Hepatocyte (in vitro differentiated cells): ENCODE measurements at regions not wholly inside any gene's neighbourhood (a gene's known extent, or its start where the extent isn't known, plus 50 kb on each side); places are given as distances from the start of the nearest gene placed in this dataset.
A peak's percentile ranks its signal among the peaks of the same experiment; 100 is the strongest.

Source experiments
- DNase-seq: peaks from one replicate; pipeline ENCODE4 v3.0.0-alpha.2; 2016; ENCODE audit warnings: low spot score
- H2AFZ ChIP-seq: fragments of 200-600 bp; sonication (generic); 2 replicates; pipeline ENCODE4 v1.6.0; 2016; ENCODE audit warnings: antibody characterized with exemption, mild to moderate bottlenecking
- H3K27ac ChIP-seq: fragments of 200-600 bp; sonication (generic); 2 replicates; pipeline ENCODE4 v1.5.1; 2016; ENCODE audit warnings: mild to moderate bottlenecking
- H3K27me3 ChIP-seq: fragments of 200-600 bp; sonication (generic); 2 replicates; pipeline ENCODE4 v1.6.1; 2016
- H3K36me3 ChIP-seq: fragments of 200-600 bp; sonication (generic); replicated peaks from 2 replicates; pipeline ENCODE4 v1.5.1; 2016; ENCODE audit warnings: low read depth; ENCODE audit not compliant: insufficient read depth
- H3K4me1 ChIP-seq: fragments of 200-600 bp; sonication (generic); 2 replicates; pipeline ENCODE4 v1.5.1; 2016; ENCODE audit warnings: mild to moderate bottlenecking, moderate library complexity; ENCODE audit not compliant: insufficient read depth
- H3K4me2 ChIP-seq: fragments of 200-600 bp; sonication (generic); 2 replicates; pipeline ENCODE4 v1.6.0; 2016
- H3K4me3 ChIP-seq: fragments of 200-600 bp; sonication (generic); 2 replicates; pipeline ENCODE4 v1.5.1; 2016; ENCODE audit warnings: mild to moderate bottlenecking
- H3K79me2 ChIP-seq: fragments of 200-600 bp; sonication (generic); 2 replicates; pipeline ENCODE4 v1.6.0; 2017; ENCODE audit warnings: mild to moderate bottlenecking
- H3K9me2 ChIP-seq: fragments of 200-600 bp; sonication (generic); replicated peaks from 2 replicates; pipeline ENCODE4 v1.6.0; 2017; ENCODE audit warnings: mild to moderate bottlenecking; ENCODE audit not compliant: insufficient read depth
- H3K9me3 ChIP-seq: fragments of 200-600 bp; sonication (generic); 2 replicates; pipeline ENCODE4 v1.5.1; 2016; ENCODE audit warnings: low read depth, mild to moderate bottlenecking
- H4K20me1 ChIP-seq: fragments of 200-600 bp; sonication (generic); 2 replicates; pipeline ENCODE4 v1.6.0; 2016; ENCODE audit warnings: mild to moderate bottlenecking; ENCODE audit not compliant: insufficient read depth, poor library complexity, severe bottlenecking
- EZH2 ChIP-seq: fragments of 200-600 bp; sonication (generic); IDR thresholded peaks from 2 replicates; pipeline ENCODE4 v1.6.1; 2016; ENCODE audit warnings: antibody characterized with exemption, mild to moderate bottlenecking, borderline replicate concordance
- EZH2phosphoT487 ChIP-seq: fragments of 200-600 bp; sonication (generic); IDR thresholded peaks from one replicate; pipeline ENCODE4 v1.6.1; 2018; ENCODE audit warnings: antibody characterized with exemption, mild to moderate bottlenecking, low read depth, moderate library complexity; ENCODE audit not compliant: unreplicated experiment, severe bottlenecking
- WGBS: methylation state at CpG from one replicate; pipeline ENCODE4 v1.1.6; 2016; ENCODE audit warnings: low lambda C conversion rate; ENCODE audit errors: missing lambda C conversion rate; 5-methylcytosine and 5-hydroxymethylcytosine counted together
- TF ChIP-seq, protein P1 (sequence below): fragments of 200-600 bp; sonication (generic); IDR thresholded peaks from 2 replicates; pipeline ENCODE4 v1.5.1; 2016; ENCODE audit warnings: antibody characterized with exemption, mild to moderate bottlenecking; ENCODE audit not compliant: poor library complexity

DNA sequence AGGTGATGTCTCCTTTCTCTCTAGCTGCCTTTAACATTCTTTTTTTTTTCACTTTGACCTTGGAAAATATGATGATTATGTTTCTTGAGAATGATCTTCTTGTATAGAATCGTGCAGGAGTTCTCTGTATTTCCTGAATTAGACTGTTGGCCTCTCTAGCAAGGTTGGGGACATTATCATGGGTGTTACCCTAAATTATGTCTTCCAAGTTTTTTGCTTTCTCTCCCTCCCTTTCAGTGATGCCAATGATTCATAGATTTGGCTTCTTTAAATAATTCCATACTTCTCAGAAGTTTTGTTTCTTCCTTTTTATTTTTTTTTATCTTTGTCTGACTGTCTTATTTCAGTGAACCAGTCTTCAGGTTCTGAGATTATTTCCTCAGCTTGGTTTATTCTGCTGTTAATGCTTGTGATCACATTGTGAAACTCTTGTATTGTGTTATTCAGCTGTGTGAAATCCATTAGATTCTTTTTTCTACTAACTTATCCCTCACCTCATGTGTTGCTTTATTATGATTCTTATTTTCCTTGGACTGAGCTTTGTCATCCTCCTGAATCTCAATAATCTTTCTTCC is 268.4 kb upstream of the NRIP1 start:
- Histone ChIP-seq H3K27me3 (no peaks in the 10 kb centered on the region), H3K4me3 (no peak overlapping the region), H3K9me2 (no peaks in the 10 kb centered on the region), H3K4me1 (no peaks in the 10 kb centered on the region), H3K4me2 (no peak overlapping the region), H4K20me1 (no peaks in the 10 kb centered on the region), H3K9me3 (no peaks in the 10 kb centered on the region), H3K36me3 (no peaks in the 10 kb centered on the region), H3K27ac (no peak overlapping the region), H2AFZ (no peak overlapping the region), H3K79me2 (no peaks in the 10 kb centered on the region)
- TF ChIP-seq EZH2 (no peak), EZH2phosphoT487 (no peak)
- TF ChIP-seq, protein P1, sequence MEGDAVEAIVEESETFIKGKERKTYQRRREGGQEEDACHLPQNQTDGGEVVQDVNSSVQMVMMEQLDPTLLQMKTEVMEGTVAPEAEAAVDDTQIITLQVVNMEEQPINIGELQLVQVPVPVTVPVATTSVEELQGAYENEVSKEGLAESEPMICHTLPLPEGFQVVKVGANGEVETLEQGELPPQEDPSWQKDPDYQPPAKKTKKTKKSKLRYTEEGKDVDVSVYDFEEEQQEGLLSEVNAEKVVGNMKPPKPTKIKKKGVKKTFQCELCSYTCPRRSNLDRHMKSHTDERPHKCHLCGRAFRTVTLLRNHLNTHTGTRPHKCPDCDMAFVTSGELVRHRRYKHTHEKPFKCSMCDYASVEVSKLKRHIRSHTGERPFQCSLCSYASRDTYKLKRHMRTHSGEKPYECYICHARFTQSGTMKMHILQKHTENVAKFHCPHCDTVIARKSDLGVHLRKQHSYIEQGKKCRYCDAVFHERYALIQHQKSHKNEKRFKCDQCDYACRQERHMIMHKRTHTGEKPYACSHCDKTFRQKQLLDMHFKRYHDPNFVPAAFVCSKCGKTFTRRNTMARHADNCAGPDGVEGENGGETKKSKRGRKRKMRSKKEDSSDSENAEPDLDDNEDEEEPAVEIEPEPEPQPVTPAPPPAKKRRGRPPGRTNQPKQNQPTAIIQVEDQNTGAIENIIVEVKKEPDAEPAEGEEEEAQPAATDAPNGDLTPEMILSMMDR, result no peak
- no peak for DNase-seq
- WGBS, result 91% methylated on average over 1 of the region's 1 CpG

DNA sequence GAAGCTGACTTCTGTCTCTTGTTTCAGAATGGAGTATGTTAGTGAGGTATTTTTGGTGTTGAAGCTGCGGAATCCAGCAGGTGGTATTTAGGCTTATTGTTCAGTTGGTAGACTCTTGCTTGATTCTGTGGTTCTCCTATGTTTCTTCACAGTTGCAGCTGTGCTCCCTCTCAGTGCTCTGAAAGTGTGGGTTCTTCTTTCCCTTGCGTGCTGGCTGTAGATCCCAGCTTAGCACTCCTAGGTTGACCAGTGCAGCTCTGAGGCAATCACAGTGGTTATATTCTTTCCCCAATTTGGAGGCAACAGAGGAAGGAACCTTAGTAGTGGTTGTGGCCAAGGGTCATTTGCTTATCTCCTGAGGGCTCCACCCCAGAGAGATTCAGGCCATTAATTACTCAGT is 269.2 kb upstream of the NRIP1 start:
- Histone ChIP-seq H3K4me3 (no peak overlapping the region), H2AFZ (no peak overlapping the region), H3K79me2 (no peaks in the 10 kb centered on the region), H3K4me2 (no peak overlapping the region), H3K9me3 (no peaks in the 10 kb centered on the region), H3K36me3 (no peaks in the 10 kb centered on the region), H3K27me3 (no peaks in the 10 kb centered on the region), H4K20me1 (no peaks in the 10 kb centered on the region), H3K9me2 (no peaks in the 10 kb centered on the region), H3K27ac (no peak overlapping the region), H3K4me1 (no peaks in the 10 kb centered on the region)
- 98% methylated on average over 2 of the region's 2 CpGs for WGBS
- no peak for TF ChIP-seq EZH2
- no peak for TF ChIP-seq EZH2phosphoT487
- TF ChIP-seq, protein P1, result no peak
- no peak for DNase-seq

DNA sequence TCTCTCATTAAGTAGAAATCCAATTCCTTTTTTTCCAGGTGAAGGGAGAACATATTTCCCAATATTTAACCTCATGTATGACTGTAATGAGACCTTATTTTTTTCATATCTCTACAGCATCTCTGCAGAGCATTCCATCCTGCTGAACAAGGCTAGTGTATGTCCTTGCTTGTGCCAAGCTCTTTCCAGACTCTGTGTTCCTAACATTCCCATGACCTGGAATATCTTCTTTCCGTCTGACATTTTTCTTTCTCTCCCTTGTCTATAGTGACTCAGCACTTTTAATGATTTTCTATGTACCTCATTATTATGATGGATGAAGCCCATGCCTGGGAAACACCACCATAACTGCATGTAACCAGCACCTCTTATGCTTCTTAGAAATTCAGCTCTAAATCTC is 278.3 kb upstream of the NRIP1 start:
- Histone ChIP-seq H3K9me2 (no peaks in the 10 kb centered on the region), H3K4me1 (no peaks in the 10 kb centered on the region), H3K4me2 (no peak overlapping the region), H4K20me1 (no peaks in the 10 kb centered on the region), H3K9me3 (no peaks in the 10 kb centered on the region), H2AFZ (no peak overlapping the region), H3K36me3 (no peaks in the 10 kb centered on the region), H3K27me3 (no peaks in the 10 kb centered on the region), H3K4me3 (no peak overlapping the region), H3K27ac (no peak overlapping the region), H3K79me2 (no peaks in the 10 kb centered on the region)
- DNase-seq, result no peak
- TF ChIP-seq, protein P1, result no peak
- TF ChIP-seq EZH2phosphoT487 (no peak), EZH2 (no peak)
- 73% methylated on average over 1 of the region's 1 CpG for WGBS

DNA sequence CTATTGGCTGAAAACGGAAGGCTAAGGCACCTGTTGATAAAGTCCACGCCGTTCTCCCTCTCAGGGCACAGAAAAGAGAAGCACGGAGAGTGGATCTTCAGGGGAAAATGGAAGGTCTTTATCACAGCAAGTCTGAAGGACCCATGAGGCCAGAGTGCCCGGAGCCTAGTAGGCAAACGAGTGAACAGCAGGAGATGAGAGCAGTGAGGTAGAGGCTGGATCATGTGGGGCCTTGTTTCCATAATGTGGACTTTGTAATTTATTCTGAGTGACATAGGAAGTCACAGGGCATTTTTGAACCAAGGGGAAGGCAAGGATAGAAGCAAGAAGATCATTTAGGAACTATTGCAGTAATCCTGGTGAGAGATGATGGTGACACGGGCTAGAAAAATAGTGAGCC is 287.2 kb upstream of the NRIP1 start:
- H3K4me2 ChIP-seq, result no peak overlapping the region
- DNase-seq, result peak; percentile 11
- H3K9me2 ChIP-seq, result no peaks in the 10 kb centered on the region
- no peaks in the 10 kb centered on the region for H4K20me1 ChIP-seq
- H2AFZ ChIP-seq, result no peak overlapping the region
- TF ChIP-seq EZH2 (no peak), EZH2phosphoT487 (no peak)
- TF ChIP-seq, protein P1, result no peak
- H3K9me3 ChIP-seq, result no peaks in the 10 kb centered on the region
- no peaks in the 10 kb centered on the region for H3K36me3 ChIP-seq
- no peaks in the 10 kb centered on the region for H3K4me1 ChIP-seq
- WGBS, result 96% methylated on average over 7 of the region's 7 CpGs
- no peaks in the 10 kb centered on the region for H3K79me2 ChIP-seq
- H3K27me3 ChIP-seq, result no peaks in the 10 kb centered on the region
- no peak overlapping the region for H3K27ac ChIP-seq
- H3K4me3 ChIP-seq, result no peak overlapping the region
